Ovary (tissue), 3 donors: ENCODE measurements at regions not wholly inside any gene's neighbourhood (a gene's known extent, or its start where the extent isn't known, plus 50 kb on each side); places are given as distances from the start of the nearest gene placed in this dataset.

Source experiments
- CTCF ChIP-seq, 3 donors: fragments of 450-650 bp in 2 of 3; fragments of 200-600 bp in 1 of 3; IDR thresholded peaks; one replicate each; pipeline versions ENCODE4 v1.5.1 to v1.8.0; 2016 to 2022; ENCODE audit warnings: antibody characterized with exemption in 3 of 3, mild to moderate bottlenecking in 1 of 3
- EP300 ChIP-seq: sonication (generic); formaldehyde crosslinking; IDR thresholded peaks from one replicate; pipeline ENCODE4 v1.6.1; 2017; ENCODE audit warnings: antibody characterized with exemption
- POLR2A ChIP-seq: fragments of 450-650 bp; IDR thresholded peaks from one replicate; pipeline ENCODE4 v1.6.1; 2017; ENCODE audit warnings: antibody characterized with exemption, mild to moderate bottlenecking, moderate library complexity
- donor health status: DM: no; HTN: no; CAD: no.

- no peak for TF ChIP-seq CTCF (IDR thresholded peaks at IDR 0.05)
- no peak for TF ChIP-seq POLR2A
- no peak for TF ChIP-seq EP300
Observed at GRCh38 chr11:128331317-128331716, 256.0 kb downstream of the ETS1 start.
